GM19463 (cell line): ENCODE measurements at regions not wholly inside any gene's neighbourhood (a gene's known extent, or its start where the extent isn't known, plus 50 kb on each side); places are given as distances from the start of the nearest gene placed in this dataset.
"Not testable (repeated sequence)": the region's sequence is repeated elsewhere in the genome, so short reads cannot be mapped to it uniquely, and the experiment has no call there.

Experiments used
- ATAC-seq: cut with Tn5 transposase; IDR thresholded peaks from one replicate; pipeline ENCODE4 v1.9.1; 2021; ENCODE audit warnings: mild to moderate bottlenecking, moderate library complexity; ENCODE audit not compliant: unreplicated experiment

GRCh38 chr17:445839-446238 is 93.2 kb upstream of the RPH3AL start, which contains the start of gene RFLNB:
RFLNB (minus strand) TSS chr17:445939.
- ATAC-seq, result not testable (repeated sequence)

- no peak for ATAC-seq
Observed at GRCh38 chr17:444879-445454, 92.4 kb upstream of the RPH3AL start.

GRCh38 chr17:443109-443508 is 90.5 kb upstream of the RPH3AL start:
- ATAC-seq, result no peak

DNA sequence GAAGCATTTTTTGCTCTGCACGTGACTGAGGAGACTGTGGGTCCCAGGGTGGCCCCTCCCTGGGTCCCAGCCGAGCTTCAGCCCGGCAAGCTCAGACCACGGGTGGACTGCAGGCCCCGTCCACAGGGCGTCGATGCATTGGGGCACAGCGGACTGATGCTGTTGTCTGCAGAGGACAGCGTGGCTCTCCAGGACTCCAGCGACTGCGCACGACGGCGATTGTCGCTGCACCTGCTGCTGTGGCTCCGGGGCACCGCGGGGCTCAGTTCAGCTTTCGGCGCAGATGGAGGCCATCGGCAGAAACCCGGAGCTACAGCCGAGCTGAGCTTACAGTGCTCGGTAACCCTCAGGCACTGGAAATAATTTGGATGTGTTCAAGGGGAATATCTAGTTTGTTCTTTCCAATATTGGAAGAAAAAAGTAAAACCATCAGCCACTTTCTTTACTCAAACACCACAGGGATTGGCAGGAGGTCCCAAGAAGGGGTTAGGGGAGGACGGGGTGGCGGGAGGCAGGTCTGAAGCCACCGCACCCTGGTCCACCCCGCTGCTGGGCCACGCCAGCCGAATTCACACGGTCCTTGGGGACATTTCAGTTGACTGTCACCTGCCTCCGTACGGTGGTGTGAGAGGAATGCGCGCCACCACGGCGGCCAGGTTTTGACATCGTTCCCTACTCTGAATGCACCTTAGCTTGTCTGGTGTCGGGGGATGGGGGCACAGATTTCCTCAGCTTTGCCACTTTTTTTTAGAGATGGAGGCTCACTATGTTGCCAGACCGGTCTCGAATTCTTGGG is 88.7 kb upstream of the RPH3AL start:
- ATAC-seq, result no peak

GRCh38 chr17:438191-438590 is 85.6 kb upstream of the RPH3AL start:
- ATAC-seq, result no peak

DNA sequence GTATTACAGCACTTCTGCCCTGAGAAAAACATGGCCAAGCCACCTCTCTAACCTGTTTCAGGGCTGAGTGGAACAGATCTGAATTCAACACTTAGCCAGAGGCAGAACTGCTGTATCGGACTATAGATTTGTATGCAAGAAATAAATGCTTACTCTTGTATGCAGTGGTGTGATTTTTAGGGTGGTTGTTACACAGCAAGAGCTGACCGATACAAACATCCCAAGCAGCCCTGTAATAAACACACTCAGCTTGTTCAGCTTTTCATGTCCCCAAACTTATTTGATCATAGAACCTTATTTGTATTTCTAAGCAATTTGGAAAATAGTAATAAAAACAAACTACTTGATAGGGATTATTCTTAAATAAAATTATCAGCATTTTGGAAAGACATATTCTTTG is 84.9 kb upstream of the RPH3AL start:
- ATAC-seq, result no peak

DNA sequence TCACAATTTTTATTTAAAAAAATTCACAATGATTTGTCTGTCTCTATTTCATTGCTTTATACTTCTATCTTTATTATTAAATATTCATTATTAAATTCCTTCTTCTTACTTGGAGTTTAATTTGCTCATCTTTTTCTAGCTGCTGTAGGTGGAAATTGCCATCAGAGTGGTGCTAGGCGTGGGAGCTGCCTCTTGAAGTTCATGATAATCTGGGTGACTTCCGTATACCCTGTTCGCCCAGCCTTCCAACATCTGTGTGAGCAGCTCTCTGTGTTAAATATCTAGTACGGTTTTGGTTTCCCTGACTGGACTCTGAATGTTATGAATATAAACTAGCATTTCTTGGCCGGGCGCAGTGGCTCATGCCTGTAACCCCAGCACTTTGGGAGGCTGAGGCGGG is 84.0 kb upstream of the RPH3AL start:
- ATAC-seq, result no peak

- ATAC-seq, result not testable (repeated sequence)
Observed at GRCh38 chr17:432471-432870, 79.9 kb upstream of the RPH3AL start.

- no peak for ATAC-seq
Observed at GRCh38 chr17:431494-431893, 78.9 kb upstream of the RPH3AL start.

DNA sequence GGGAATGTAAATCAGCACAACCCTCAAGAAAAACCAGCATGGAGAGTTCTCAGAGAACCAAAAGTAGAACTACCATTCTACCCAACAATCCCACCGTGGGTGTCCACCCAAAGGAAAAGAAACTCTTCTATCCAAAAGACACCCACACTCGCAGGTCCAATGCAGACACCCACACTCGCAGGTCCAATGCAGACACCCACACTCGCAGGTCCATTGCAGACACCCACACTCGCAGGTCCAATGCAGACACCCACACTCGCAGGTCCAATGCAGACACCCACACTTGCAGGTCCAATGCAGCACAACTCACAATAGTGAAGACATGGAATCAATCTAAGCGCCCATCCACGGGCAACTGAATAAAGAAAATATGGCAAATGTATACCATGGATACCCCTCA is 77.0 kb upstream of the RPH3AL start:
- no peak for ATAC-seq

DNA sequence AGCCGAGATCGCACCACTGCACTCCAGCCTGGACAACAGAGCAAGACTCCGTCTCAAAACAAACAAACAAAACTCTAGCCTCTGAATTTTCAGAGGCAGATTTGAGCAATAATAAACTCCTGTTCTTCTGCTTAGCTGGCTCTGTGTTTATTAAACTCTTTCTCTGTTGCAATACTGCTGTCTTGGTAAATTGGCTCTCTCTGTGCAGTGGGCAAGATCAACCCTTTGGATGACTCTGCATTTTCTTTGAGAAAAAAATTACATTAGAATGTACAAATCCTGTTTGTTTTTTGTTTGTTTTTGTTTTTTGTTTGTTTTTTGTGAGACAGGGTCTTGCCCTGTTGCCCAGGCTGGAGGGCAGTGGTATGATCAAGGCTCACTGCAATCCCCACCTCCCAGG is 75.8 kb upstream of the RPH3AL start:
- no peak for ATAC-seq

GRCh38 chr17:427891-428290 is 75.3 kb upstream of the RPH3AL start:
- no peak for ATAC-seq

- no peak for ATAC-seq
Observed at GRCh38 chr17:427327-427726, 74.7 kb upstream of the RPH3AL start.

GRCh38 chr17:422196-422930 is 69.8 kb upstream of the RPH3AL start:
- no peak for ATAC-seq

GRCh38 chr17:420479-421175 is 68.0 kb upstream of the RPH3AL start:
- ATAC-seq, result no peak

DNA sequence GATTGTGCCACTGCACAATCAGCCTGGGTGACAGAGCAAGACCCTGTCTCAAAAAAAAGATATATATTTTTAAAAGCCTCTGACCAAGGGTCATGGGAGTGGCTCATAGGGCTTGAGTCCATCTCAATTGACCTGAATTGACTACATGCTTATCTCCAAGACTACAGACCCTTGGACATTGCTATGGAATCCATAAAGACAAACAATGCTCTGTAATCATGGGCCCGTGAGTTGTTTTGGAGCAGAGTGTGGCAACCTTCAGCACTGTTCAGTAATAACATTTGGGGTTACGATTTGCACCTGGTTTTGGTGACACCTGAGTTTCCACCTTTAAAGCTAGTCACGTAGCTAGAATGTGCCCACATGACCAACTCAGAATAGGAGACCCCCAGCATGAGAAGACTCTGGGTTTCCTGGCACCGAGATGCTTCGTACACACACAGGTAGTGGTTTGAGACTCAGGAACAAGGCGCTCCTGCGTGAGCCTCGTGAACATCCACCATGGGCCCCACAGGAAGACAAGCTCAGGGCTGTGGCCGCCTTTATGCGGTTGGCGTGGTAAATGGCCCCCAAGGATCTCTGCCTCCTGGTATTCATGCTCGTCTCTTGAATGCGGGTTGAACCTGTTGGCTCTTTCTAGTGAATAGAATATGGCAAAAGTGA is 66.6 kb upstream of the RPH3AL start:
- no peak for ATAC-seq

DNA sequence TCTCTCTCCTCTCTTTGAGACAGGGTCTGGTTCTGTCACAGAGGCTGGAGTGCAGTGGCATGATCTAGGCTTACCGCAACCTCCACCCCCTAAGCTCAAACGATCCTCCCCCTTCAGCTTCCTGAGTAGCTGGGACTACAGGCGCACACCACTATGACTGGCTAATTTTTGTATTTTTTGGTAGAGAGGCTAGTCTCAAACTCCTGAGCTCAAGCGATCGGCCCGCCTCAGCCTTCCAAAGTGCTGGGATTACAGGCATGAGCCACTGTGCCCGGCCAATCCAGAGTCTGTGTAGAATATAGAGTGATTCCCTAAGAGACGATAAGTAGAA is 65.8 kb upstream of the RPH3AL start:
- no peak for ATAC-seq

GRCh38 chr17:417691-418420 is 65.2 kb upstream of the RPH3AL start:
- no peak for ATAC-seq

DNA sequence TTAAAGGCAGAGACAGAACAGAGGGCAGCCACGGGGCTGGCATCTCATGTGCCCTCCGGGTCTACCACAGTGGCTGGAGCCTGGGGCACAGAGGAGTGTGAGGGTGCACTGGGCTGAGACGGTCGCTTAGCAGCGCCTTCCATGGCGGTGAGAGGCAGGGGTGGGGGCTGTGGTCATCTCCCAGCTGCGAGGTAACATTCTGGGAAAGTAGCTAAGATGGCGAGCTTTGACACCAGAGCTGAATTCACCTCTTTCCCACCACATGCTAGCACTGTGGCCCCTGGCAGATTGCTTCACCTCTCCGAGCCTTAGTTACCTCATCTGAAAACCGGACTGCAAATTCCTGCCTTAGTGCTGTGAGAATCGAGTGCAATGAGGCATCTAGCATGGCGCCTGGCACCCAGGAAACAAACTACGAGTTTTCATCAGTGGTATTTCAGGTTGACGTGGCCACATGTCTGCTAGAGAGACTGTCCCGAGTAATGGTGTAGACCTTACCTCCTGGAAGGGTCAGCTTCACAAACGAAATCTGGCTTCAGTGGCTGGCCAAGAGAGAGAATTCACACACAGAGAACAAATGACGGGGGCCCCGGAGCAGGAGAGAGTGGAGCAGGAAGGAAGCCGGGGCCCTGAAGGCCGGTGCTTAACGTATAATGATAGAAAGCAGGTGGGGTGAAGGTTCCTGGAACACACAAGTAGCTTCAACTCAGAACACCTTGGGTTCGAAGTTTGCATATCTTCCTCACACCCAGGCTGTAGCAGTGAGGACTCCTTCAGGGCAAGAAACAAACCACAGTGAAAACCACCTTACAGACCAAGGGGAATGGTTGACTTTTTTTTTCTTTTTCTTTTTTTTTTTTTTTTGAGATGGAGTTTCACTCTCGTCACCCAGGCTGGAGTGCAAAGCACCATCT is 63.9 kb upstream of the RPH3AL start:
- peak; percentile 77 for ATAC-seq
